Endothelial cell of umbilical vein (primary cell): ENCODE measurements at regions not wholly inside any gene's neighbourhood (a gene's known extent, or its start where the extent isn't known, plus 50 kb on each side); places are given as distances from the start of the nearest gene placed in this dataset.

ENCODE experiments used
- BruUV-seq: library from RNA; stranded (reverse); fragments of 400-500 nt; replicated peaks from 2 replicates; lab custom pipeline; 2021; lab: Mats Ljungman, UMichigan
- CTCF ChIA-PET: fragments of 300-600, 350-600 bp; sonication (Branson Sonifier 250); formaldehyde crosslinking; loops from one replicate; lab custom pipeline; 2021; ENCODE audit warnings: antibody characterized with exemption, inconsistent platforms; lab: Charles Lee
- POLR2A ChIA-PET: fragments of 300-600, 350-600 bp; sonication (Branson Sonifier 250); formaldehyde crosslinking; loops from one replicate; lab custom pipeline; 2021; ENCODE audit warnings: antibody characterized with exemption, inconsistent platforms; lab: Charles Lee
- DNase-seq: peaks from one replicate; pipeline ENCODE4 v3.0.0-alpha.2; 2011; ENCODE audit warnings: low read depth, low spot score
- FAIRE-seq: peaks from 2 replicates; lab custom pipeline; 2011; peaks lifted over from hg19 to GRCh38; lab: Jason Lieb, UNC
- H2AFZ ChIP-seq: 2 replicates; pipeline ENCODE4 v1.6.0; 2012; ENCODE audit warnings: low read depth, low read length, control low read depth, inconsistent platforms
- H3K27ac ChIP-seq: 2 replicates; pipeline ENCODE4 v1.5.1; 2011; ENCODE audit warnings: low read depth, mild to moderate bottlenecking, control low read depth, low read length, moderate library complexity; ENCODE audit not compliant: insufficient read depth
- H3K27me3 ChIP-seq, 2 experiments: 2 replicates each; pipeline versions ENCODE4 v1.6.0 to v1.6.1; 2011; ENCODE audit warnings: low read length in 2 of 2, mixed read lengths in 1 of 2; ENCODE audit not compliant: control insufficient read depth in 2 of 2, insufficient read depth in 2 of 2
- H3K36me3 ChIP-seq, 2 experiments: 2 replicates in 1 of 2; 3 replicates in 1 of 2; pipeline ENCODE4 v1.5.1; 2011; ENCODE audit warnings: low read length in 2 of 2, mild to moderate bottlenecking in 1 of 2, moderate library complexity in 1 of 2; ENCODE audit not compliant: control insufficient read depth in 2 of 2, insufficient read depth in 2 of 2; ENCODE audit errors: extremely low read depth in 1 of 2
- H3K4me1 ChIP-seq: 3 replicates; pipeline ENCODE4 v1.5.1; 2011; ENCODE audit warnings: mild to moderate bottlenecking, low read length; ENCODE audit not compliant: control insufficient read depth, insufficient read depth; ENCODE audit errors: extremely low read depth
- H3K4me2 ChIP-seq: 2 replicates; pipeline ENCODE4 v1.6.1; 2011; ENCODE audit warnings: low read length, control low read depth, mixed read lengths; ENCODE audit not compliant: insufficient read depth
- H3K4me3 ChIP-seq, 3 experiments: fragments of 200-600 bp in 1 of 3; sonication (generic), shearing (Covaris generic) in 1 of 3; replicated peaks in 1 of 3; 2 replicates each; pipeline ENCODE4 v1.5.1; 2011 to 2016; ENCODE audit warnings: control low read depth in 3 of 3, low read length in 3 of 3, mild to moderate bottlenecking in 2 of 3, inconsistent platforms in 1 of 3, low read depth in 1 of 3, moderate library complexity in 1 of 3; ENCODE audit not compliant: insufficient read depth in 1 of 3
- H3K79me2 ChIP-seq: 2 replicates; pipeline ENCODE4 v1.6.0; 2012; ENCODE audit warnings: low read length, inconsistent platforms; ENCODE audit not compliant: control insufficient read depth, insufficient read depth
- H3K9ac ChIP-seq: replicated peaks from 2 replicates; pipeline ENCODE3; 2011; ENCODE audit warnings: low read length, control low read depth; ENCODE audit not compliant: insufficient read depth; ENCODE audit errors: extremely low read depth
- H3K9me1 ChIP-seq: replicated peaks from 3 replicates; pipeline ENCODE4 v1.6.0; 2011; ENCODE audit warnings: mild to moderate bottlenecking, low read length; ENCODE audit not compliant: control insufficient read depth, insufficient read depth; ENCODE audit errors: extremely low read depth
- H3K9me3 ChIP-seq: replicated peaks from 2 replicates; pipeline ENCODE4 v1.5.1; 2012; ENCODE audit warnings: low read length, inconsistent platforms; ENCODE audit not compliant: control insufficient read depth, insufficient read depth
- H4K20me1 ChIP-seq: replicated peaks from 2 replicates; pipeline ENCODE3; 2011; ENCODE audit warnings: mild to moderate bottlenecking, low read length; ENCODE audit not compliant: control insufficient read depth, insufficient read depth; ENCODE audit errors: extremely low read depth
- GATA2 ChIP-seq: IDR thresholded peaks from 2 replicates; pipeline ENCODE4 v1.7.0; 2011; ENCODE audit warnings: low read depth, mild to moderate bottlenecking, moderate library complexity, mixed read lengths, low read length; ENCODE audit not compliant: insufficient read length, insufficient read depth
- POLR2AphosphoS5 ChIP-seq: IDR thresholded peaks from 2 replicates; pipeline ENCODE4 v1.6.1; 2012; ENCODE audit warnings: low read depth, mild to moderate bottlenecking, control low read depth, low read length, moderate library complexity; ENCODE audit not compliant: insufficient read depth
- dilution Hi-C: fragments of 300-500 bp; cut with MboI; formaldehyde crosslinking; loops from one replicate; pipeline ENCODE4 v1.15.0; 2019; ENCODE audit warnings: low sequenced_read_pairs; ENCODE audit not compliant: extremely low pct_ligation_motif_present
- intact Hi-C: fragments of 100-400 bp; cut with micrococcal nuclease; formaldehyde crosslinking; loops from one replicate; pipeline ENCODE4 v1.10.0; 2022
- TF ChIP-seq, protein P1 (sequence below): IDR thresholded peaks from 2 replicates; pipeline ENCODE4 v1.6.1; 2011; ENCODE audit not compliant: insufficient read depth, insufficient read length
- TF ChIP-seq, protein P2 (sequence below), 2 donors: IDR thresholded peaks; 1 replicate in 1 of 2; 2 replicates in 1 of 2; pipeline ENCODE4 v1.5.1; 2011; ENCODE audit warnings: low read length in 2 of 2, mild to moderate bottlenecking in 2 of 2, moderate library complexity in 2 of 2, control low read depth in 1 of 2, inconsistent platforms in 1 of 2, low read depth in 1 of 2; ENCODE audit not compliant: insufficient read depth in 1 of 2; ENCODE audit errors: extremely low read depth in 1 of 2

DNA sequence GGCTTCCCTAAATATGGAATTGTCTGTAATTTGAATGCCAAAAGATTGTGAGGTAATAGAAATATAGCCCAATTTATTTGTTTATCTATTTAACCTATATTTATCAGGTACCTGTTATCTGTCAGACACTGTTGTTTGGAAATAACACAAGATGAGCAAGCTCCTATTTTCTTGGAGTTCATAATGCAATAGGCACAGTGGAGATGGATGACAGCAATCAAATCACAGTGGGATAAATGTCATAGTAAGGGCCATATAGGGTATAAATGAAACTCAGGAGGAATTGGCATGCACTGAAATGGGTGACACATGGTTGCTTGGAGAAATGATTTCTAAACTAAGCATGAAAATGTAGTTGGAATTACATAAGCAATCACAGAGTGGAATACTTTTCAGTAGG, 761.8 kb upstream of the MBL2 start:
- FAIRE-seq (no peak), DNase-seq (no peak)
- no TSS peak for BruUV-seq
- H3K4me1 ChIP-seq: peaks cover 8% of the 10 kb centered on the region
- H3K4me3 ChIP-seq: no peak overlapping the region
- dilution Hi-C loops (no loop called here), intact Hi-C loops (no loop called here)
- H3K79me2 ChIP-seq: no peaks in the 10 kb centered on the region
- H3K9me3 ChIP-seq: no peaks in the 10 kb centered on the region
- ChIA-PET POLR2A (interaction anchor here (0.7 kb wide), 1 partner anchor 52 kb away, joined by 6 read pairs; no protein-coding TSS in a partner anchor), CTCF (interaction anchor here (0.6 to 1.5 kb wide), 2 partner anchors 9 to 246 kb away, joined by 3 to 4 read pairs; no protein-coding TSS in a partner anchor)
- H3K27me3 ChIP-seq: no peaks in the 10 kb centered on the region
- TF ChIP-seq, protein P1, sequence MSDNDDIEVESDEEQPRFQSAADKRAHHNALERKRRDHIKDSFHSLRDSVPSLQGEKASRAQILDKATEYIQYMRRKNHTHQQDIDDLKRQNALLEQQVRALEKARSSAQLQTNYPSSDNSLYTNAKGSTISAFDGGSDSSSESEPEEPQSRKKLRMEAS: no peak
- TF ChIP-seq, protein P2, sequence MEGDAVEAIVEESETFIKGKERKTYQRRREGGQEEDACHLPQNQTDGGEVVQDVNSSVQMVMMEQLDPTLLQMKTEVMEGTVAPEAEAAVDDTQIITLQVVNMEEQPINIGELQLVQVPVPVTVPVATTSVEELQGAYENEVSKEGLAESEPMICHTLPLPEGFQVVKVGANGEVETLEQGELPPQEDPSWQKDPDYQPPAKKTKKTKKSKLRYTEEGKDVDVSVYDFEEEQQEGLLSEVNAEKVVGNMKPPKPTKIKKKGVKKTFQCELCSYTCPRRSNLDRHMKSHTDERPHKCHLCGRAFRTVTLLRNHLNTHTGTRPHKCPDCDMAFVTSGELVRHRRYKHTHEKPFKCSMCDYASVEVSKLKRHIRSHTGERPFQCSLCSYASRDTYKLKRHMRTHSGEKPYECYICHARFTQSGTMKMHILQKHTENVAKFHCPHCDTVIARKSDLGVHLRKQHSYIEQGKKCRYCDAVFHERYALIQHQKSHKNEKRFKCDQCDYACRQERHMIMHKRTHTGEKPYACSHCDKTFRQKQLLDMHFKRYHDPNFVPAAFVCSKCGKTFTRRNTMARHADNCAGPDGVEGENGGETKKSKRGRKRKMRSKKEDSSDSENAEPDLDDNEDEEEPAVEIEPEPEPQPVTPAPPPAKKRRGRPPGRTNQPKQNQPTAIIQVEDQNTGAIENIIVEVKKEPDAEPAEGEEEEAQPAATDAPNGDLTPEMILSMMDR (IDR thresholded peaks at IDR 0.05; ENCODE audit: extremely low read depth in 1 of 2, insufficient read depth in 1 of 2, low read depth in 1 of 2, low read length in 2 of 2): no peak
- no peak for TF ChIP-seq GATA2
- TF ChIP-seq POLR2AphosphoS5: no peak
- H3K27ac ChIP-seq: no peak overlapping the region
- no peaks in the 10 kb centered on the region for H3K9me1 ChIP-seq
- no peak overlapping the region for H2AFZ ChIP-seq
- H3K4me2 ChIP-seq: no peak overlapping the region
- no peak overlapping the region for H3K9ac ChIP-seq
- H3K36me3 ChIP-seq: no peaks in the 10 kb centered on the region
- no peaks in the 10 kb centered on the region for H4K20me1 ChIP-seq

DNA sequence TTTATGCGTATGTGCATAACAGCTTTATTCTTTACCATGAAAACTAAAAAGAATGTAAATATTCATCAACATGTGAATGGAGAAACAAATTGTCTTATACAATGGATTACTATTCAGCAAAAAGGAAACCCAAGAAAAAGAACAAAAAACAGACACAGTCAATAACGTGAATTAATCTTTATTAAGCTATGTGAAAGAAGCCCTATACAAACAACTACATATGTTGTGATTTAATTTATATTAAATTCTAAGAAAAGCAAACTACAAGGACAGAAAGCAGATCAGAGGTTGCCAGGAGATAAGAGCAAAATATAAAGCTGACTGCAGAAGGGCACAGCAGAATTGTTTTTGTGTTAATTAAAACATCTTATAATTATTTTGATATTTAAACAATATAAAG, 756.4 kb upstream of the MBL2 start:
- Histone ChIP-seq H3K79me2 (no peaks in the 10 kb centered on the region), H3K36me3 (no peaks in the 10 kb centered on the region), H3K27ac (no peak overlapping the region), H3K27me3 (no peaks in the 10 kb centered on the region), H3K9ac (no peak overlapping the region), H3K4me3 (no peak overlapping the region), H3K4me2 (no peak overlapping the region), H3K9me3 (no peaks in the 10 kb centered on the region), H4K20me1 (no peaks in the 10 kb centered on the region), H3K4me1 (no peaks in the 10 kb centered on the region), H2AFZ (no peak overlapping the region), H3K9me1 (no peaks in the 10 kb centered on the region)
- FAIRE-seq (no peak), DNase-seq (no peak)
- intact Hi-C loops (no loop called here), dilution Hi-C loops (no loop called here)
- POLR2A ChIA-PET: no interaction called here
- BruUV-seq: no TSS peak
- TF ChIP-seq GATA2: no peak
- CTCF ChIA-PET: interaction anchor here (1.1 to 1.2 kb wide), 3 partner anchors 9 to 72 kb away, joined by 3 read pairs; no protein-coding TSS in a partner anchor
